ENCODE measurements at regions not wholly inside any gene's neighbourhood (a gene's known extent, or its start where the extent isn't known, plus 50 kb on each side); places are given as distances from the start of the nearest gene placed in this dataset.
"Not testable (repeated sequence)": the region's sequence is repeated elsewhere in the genome, so short reads cannot be mapped to it uniquely, and the experiment has no call there.

GRCh38 chr3:71926616-71927015 is 141.7 kb upstream of the PROK2 start:
- Mint-ChIP-seq H3K9me3 (no peaks in the 10 kb centered on the region), H3K27me3 (ENCODE audit: insufficient read depth) (peaks cover 22% of the 10 kb centered on the region), H3K4me1 (peaks cover 31% of the 10 kb centered on the region), H3K27ac (no peak overlapping the region), H3K4me3 (no peak overlapping the region), H3K36me3 (ENCODE audit: low read depth) (no peaks in the 10 kb centered on the region)
- Histone ChIP-seq H3K9ac (ENCODE audit: extremely low read depth, low read length, poor library complexity, severe bottlenecking) (no peak overlapping the region), H3K36me3 (ENCODE audit: control insufficient read depth, insufficient read depth, low read length) (no peaks in the 10 kb centered on the region), H3K27me3 (ENCODE audit: control insufficient read depth, insufficient read depth, low read length, poor library complexity, severe bottlenecking) (peaks cover 15% of the 10 kb centered on the region), H3K27ac (ENCODE audit: low read depth, low read length) (no peak overlapping the region), H3K4me1 (ENCODE audit: control insufficient read depth, insufficient read depth, low read length) (no peaks in the 10 kb centered on the region), H3K4me3 (ENCODE audit: low read length) (no peak overlapping the region), H3K9me3 (ENCODE audit: control insufficient read depth, low read length) (no peaks in the 10 kb centered on the region)
- WGBS, 2 experiments (ENCODE audit: insufficient coverage in 1 of 2, insufficient read length in 1 of 2), result 30 to 59% methylated on average over 2 to 5 of the region's 5 CpGs
- TF ChIP-seq, protein P1, sequence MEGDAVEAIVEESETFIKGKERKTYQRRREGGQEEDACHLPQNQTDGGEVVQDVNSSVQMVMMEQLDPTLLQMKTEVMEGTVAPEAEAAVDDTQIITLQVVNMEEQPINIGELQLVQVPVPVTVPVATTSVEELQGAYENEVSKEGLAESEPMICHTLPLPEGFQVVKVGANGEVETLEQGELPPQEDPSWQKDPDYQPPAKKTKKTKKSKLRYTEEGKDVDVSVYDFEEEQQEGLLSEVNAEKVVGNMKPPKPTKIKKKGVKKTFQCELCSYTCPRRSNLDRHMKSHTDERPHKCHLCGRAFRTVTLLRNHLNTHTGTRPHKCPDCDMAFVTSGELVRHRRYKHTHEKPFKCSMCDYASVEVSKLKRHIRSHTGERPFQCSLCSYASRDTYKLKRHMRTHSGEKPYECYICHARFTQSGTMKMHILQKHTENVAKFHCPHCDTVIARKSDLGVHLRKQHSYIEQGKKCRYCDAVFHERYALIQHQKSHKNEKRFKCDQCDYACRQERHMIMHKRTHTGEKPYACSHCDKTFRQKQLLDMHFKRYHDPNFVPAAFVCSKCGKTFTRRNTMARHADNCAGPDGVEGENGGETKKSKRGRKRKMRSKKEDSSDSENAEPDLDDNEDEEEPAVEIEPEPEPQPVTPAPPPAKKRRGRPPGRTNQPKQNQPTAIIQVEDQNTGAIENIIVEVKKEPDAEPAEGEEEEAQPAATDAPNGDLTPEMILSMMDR (conservative IDR thresholded peaks at IDR 0.05), result no peak
- DNase-seq, result peak; percentile 77

DNA sequence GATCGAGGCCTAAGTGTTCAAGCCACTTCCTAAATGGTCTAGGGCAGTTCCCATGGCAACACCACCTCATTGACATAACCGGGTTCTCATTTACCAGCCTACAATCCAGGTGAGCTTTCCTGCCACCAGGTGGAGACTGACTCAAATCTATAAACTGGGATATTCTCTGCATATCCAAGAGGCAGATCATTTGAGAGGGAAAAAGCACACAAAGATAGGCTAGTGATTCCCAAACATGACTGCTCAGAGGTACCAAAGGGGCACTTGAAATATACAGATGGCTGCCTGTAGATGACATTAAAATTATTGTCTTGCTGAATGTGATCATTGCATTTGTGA is 141.3 kb upstream of the PROK2 start:
- H3K27ac Mint-ChIP-seq, result peak overlapping the region; percentile 22
- H3K4me3 Mint-ChIP-seq, result no peak overlapping the region
- H3K27ac ChIP-seq (ENCODE audit: low read depth, low read length), result no peak overlapping the region
- peaks cover 26% of the 10 kb centered on the region for H3K27me3 Mint-ChIP-seq (ENCODE audit: insufficient read depth)
- H3K4me1 Mint-ChIP-seq, result peaks cover 31% of the 10 kb centered on the region
- H3K36me3 Mint-ChIP-seq (ENCODE audit: low read depth), result no peaks in the 10 kb centered on the region
- no peak overlapping the region for H3K4me3 ChIP-seq (ENCODE audit: low read length)
- H3K36me3 ChIP-seq (ENCODE audit: control insufficient read depth, insufficient read depth, low read length), result no peaks in the 10 kb centered on the region
- no peaks in the 10 kb centered on the region for H3K9me3 Mint-ChIP-seq
- no peak overlapping the region for H3K9ac ChIP-seq (ENCODE audit: extremely low read depth, low read length, poor library complexity, severe bottlenecking)
- WGBS, 2 experiments (ENCODE audit: insufficient coverage in 1 of 2, insufficient read length in 1 of 2), result 17 to 20% methylated on average over 2 of the region's 2 CpGs
- DNase-seq, result peak; percentile 94
- no peaks in the 10 kb centered on the region for H3K4me1 ChIP-seq (ENCODE audit: control insufficient read depth, insufficient read depth, low read length)
- peaks cover 19% of the 10 kb centered on the region for H3K27me3 ChIP-seq (ENCODE audit: control insufficient read depth, insufficient read depth, low read length, poor library complexity, severe bottlenecking)
- TF ChIP-seq, protein P1 (conservative IDR thresholded peaks at IDR 0.05), result peak; percentile 90
- no peaks in the 10 kb centered on the region for H3K9me3 ChIP-seq (ENCODE audit: control insufficient read depth, low read length)

DNA sequence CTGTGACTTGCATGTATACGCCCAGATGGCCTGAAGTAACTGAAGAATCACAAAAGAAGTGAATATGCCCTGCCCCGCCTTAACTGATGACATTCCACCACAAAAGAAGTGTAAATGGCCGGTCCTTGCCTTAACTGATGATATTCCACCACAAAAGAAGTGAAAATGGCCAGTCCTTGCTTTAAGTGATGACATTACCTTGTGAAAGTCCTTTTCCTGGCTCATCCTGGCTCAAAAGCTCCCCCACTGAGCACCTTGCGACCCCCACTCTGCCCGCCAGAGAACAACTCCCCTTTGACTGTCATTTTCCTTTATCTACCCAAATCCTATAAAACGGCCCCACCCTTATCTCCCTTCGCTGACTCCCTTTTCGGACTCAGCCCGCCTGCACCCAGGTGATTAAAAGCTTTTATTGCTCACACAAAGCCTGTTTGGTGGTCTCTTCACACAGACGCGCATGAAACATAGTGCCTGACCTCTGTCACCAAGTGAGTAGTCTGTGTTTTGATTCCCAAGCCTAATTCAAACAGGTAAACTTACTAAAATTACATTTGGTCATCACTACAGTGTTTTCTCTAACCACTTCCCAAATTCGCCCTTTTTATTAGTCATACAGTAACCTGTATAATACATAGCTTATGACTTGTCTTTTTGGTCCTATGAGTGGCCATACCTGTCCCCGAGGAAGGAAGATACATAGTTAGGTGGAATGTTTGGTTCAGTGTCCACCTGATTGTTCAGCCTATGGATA is 140.7 kb upstream of the PROK2 start:
- H3K27me3 Mint-ChIP-seq (ENCODE audit: insufficient read depth), result peaks cover 30% of the 10 kb centered on the region
- WGBS, 2 experiments (ENCODE audit: insufficient coverage in 1 of 2, insufficient read length in 1 of 2), result 44 to 65% methylated on average over 10 to 12 of the region's 13 CpGs
- H3K9me3 ChIP-seq (ENCODE audit: control insufficient read depth, low read length); H3K36me3 Mint-ChIP-seq (ENCODE audit: low read depth); H3K4me1 ChIP-seq (ENCODE audit: control insufficient read depth, insufficient read depth, low read length); DNase-seq; H3K9me3 Mint-ChIP-seq; H3K9ac ChIP-seq (ENCODE audit: extremely low read depth, low read length, poor library complexity, severe bottlenecking); H3K36me3 ChIP-seq (ENCODE audit: control insufficient read depth, insufficient read depth, low read length); H3K27ac ChIP-seq (ENCODE audit: low read depth, low read length); H3K4me3 Mint-ChIP-seq; H3K4me3 ChIP-seq (ENCODE audit: low read length): not testable (repeated sequence)
- peaks cover 24% of the 10 kb centered on the region for H3K27me3 ChIP-seq (ENCODE audit: control insufficient read depth, insufficient read depth, low read length, poor library complexity, severe bottlenecking)
- peak overlapping the region; percentile 56 for H3K27ac Mint-ChIP-seq
- H3K4me1 Mint-ChIP-seq, result peaks cover 27% of the 10 kb centered on the region

- Histone ChIP-seq H3K9me3 (ENCODE audit: control insufficient read depth, low read length) (no peaks in the 10 kb centered on the region), H3K27ac (ENCODE audit: low read depth, low read length) (no peak overlapping the region), H3K4me3 (ENCODE audit: low read length) (no peak overlapping the region), H3K27me3 (ENCODE audit: control insufficient read depth, insufficient read depth, low read length, poor library complexity, severe bottlenecking) (peaks cover 24% of the 10 kb centered on the region), H3K36me3 (ENCODE audit: control insufficient read depth, insufficient read depth, low read length) (no peaks in the 10 kb centered on the region), H3K4me1 (ENCODE audit: control insufficient read depth, insufficient read depth, low read length) (no peaks in the 10 kb centered on the region), H3K9ac (ENCODE audit: extremely low read depth, low read length, poor library complexity, severe bottlenecking) (no peak overlapping the region)
- Mint-ChIP-seq H3K27me3 (ENCODE audit: insufficient read depth) (peaks cover 37% of the 10 kb centered on the region), H3K9me3 (no peaks in the 10 kb centered on the region), H3K36me3 (ENCODE audit: low read depth) (no peaks in the 10 kb centered on the region), H3K4me1 (peaks cover 26% of the 10 kb centered on the region), H3K4me3 (no peak overlapping the region), H3K27ac (no peak overlapping the region)
- 75 to 82% methylated on average over 1 to 2 of the region's 2 CpGs for WGBS, 2 experiments (ENCODE audit: insufficient coverage in 1 of 2, insufficient read length in 1 of 2)
- DNase-seq, result no peak
- TF ChIP-seq, protein P1 (conservative IDR thresholded peaks at IDR 0.05), result no peak
These were observed 139.8 kb upstream of the PROK2 start for GRCh38 chr3:71924721-71925120.
